SJCRH30 (cell line): ENCODE measurements at regions not wholly inside any gene's neighbourhood (a gene's known extent, or its start where the extent isn't known, plus 50 kb on each side); places are given as distances from the start of the nearest gene placed in this dataset.
A peak's percentile ranks its signal among the peaks of the same experiment; 100 is the strongest.
"Not testable (repeated sequence)": the region's sequence is repeated elsewhere in the genome, so short reads cannot be mapped to it uniquely, and the experiment has no call there.

Experiments used
- DNase-seq, 2 experiments: peaks; one replicate each; pipeline ENCODE4 v3.0.0-alpha.2; 2015 to 2020
- H3K27ac ChIP-seq: fragments of 250-450 bp; sonication (Bioruptor Pico); 2 replicates; pipeline ENCODE4 v1.5.1; 2020; ENCODE audit warnings: mild to moderate bottlenecking, moderate library complexity
- H3K27me3 ChIP-seq: fragments of 250-450 bp; sonication (Bioruptor Pico); 2 replicates; pipeline ENCODE4 v1.5.1; 2020; ENCODE audit warnings: mild to moderate bottlenecking, moderate library complexity
- H3K36me3 ChIP-seq: fragments of 250-450 bp; sonication (Bioruptor Pico); 2 replicates; pipeline ENCODE4 v1.5.1; 2020; ENCODE audit warnings: mild to moderate bottlenecking, moderate library complexity
- H3K4me1 ChIP-seq: fragments of 250-450 bp; sonication (Bioruptor Pico); 2 replicates; pipeline ENCODE4 v1.5.1; 2020; ENCODE audit warnings: mild to moderate bottlenecking, moderate library complexity
- H3K4me3 ChIP-seq: fragments of 250-450 bp; sonication (Bioruptor Pico); 2 replicates; pipeline ENCODE4 v1.5.1; 2020; ENCODE audit warnings: mild to moderate bottlenecking, moderate library complexity
- H3K9me3 ChIP-seq: fragments of 250-450 bp; sonication (Bioruptor Pico); replicated peaks from 2 replicates; pipeline ENCODE4 v1.5.1; 2020; ENCODE audit warnings: mild to moderate bottlenecking, moderate library complexity

- Histone ChIP-seq H3K4me1 (no peaks in the 10 kb centered on the region), H3K36me3 (no peaks in the 10 kb centered on the region), H3K9me3 (no peaks in the 10 kb centered on the region), H3K27ac (no peak overlapping the region), H3K4me3 (no peak overlapping the region), H3K27me3 (no peaks in the 10 kb centered on the region)
- no peak for DNase-seq
Observed at GRCh38 chr10:6700066-6700465, 120.0 kb upstream of the PRKCQ start.

DNA sequence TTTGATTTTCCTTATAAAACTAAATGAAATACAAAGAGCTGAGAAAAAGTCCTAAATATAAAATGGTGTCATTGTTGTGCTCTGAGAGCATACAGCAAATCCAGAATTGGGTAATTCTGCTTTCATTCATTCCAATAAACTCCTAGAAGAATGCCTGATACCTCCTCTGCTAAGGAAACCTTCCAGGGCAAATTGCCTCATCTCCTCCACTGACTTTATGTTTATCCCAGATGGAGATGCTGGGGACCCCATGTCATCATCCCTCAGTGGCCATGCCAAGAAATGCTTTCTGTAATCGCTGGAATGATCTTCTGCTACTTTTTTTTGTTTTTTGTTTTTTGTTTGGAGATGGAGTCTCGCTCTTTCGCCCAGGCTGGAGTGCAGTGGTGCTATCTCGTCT is 119.3 kb upstream of the PRKCQ start:
- Histone ChIP-seq H3K27me3 (no peaks in the 10 kb centered on the region), H3K9me3 (no peaks in the 10 kb centered on the region), H3K4me1 (no peaks in the 10 kb centered on the region), H3K4me3 (no peak overlapping the region), H3K36me3 (no peaks in the 10 kb centered on the region), H3K27ac (no peak overlapping the region)
- DNase-seq = no peak

DNA sequence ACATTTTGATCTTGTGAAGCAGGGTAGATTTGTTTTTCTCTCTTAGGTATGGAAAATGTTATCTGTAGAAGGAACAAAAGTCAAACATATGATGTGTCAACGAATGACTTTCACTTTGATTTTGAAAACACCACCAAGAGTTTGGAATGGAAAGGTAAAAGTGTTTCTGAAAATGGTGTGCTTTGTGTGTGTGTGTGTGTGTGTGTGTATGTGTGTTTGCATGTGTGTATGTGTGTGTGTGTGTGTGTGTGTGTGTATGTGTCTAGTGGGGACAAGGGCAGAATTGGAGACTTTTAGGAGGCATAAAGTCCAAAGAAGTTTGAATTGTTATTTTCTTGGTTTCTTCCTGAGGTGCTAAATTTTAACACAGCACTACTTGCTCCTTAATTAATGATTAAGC is 115.4 kb upstream of the PRKCQ start:
- Histone ChIP-seq H3K9me3 (no peaks in the 10 kb centered on the region), H3K27me3 (no peaks in the 10 kb centered on the region), H3K4me1 (no peaks in the 10 kb centered on the region), H3K27ac (no peak overlapping the region), H3K36me3 (no peaks in the 10 kb centered on the region), H3K4me3 (no peak overlapping the region)
- no peak for DNase-seq

DNA sequence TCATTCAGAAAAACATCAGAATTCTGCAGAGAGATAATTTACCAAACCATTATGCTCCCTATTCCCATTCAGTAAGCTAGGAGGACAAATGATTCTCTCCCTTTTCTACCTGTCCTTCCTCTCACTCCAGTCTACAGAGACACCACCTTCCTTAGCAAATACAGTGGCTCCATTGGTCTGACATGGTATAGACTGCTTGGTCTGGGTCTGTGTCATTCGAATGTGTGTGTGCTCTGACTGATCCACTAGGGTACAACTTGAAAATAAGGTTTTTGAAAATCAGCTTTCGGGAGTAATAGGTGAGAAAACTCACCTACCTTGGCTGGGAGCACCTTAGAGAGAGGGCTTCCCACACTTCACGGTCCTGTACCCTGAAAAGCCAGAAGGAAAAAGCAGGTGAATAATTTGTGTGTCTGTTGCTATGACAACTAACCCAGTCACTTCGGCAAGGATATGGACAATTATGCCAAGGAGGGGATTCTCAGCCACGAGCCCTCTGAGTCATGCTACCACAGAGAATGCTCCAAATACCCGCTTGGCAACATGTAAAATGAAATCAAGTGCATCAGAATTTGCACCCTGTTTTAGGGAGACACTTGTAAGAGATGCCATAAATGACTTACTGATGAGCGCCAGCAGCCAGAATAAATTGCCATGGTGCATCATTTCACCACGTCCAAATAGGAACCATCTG is 114.5 kb upstream of the PRKCQ start:
- Histone ChIP-seq H3K27me3 (no peaks in the 10 kb centered on the region), H3K36me3 (no peaks in the 10 kb centered on the region), H3K4me3 (no peak overlapping the region), H3K9me3 (no peaks in the 10 kb centered on the region), H3K27ac (no peak overlapping the region), H3K4me1 (no peaks in the 10 kb centered on the region)
- no peak for DNase-seq

GRCh38 chr10:6692856-6693255 is 112.8 kb upstream of the PRKCQ start:
- H3K36me3 ChIP-seq = no peaks in the 10 kb centered on the region
- no peak for DNase-seq
- no peak overlapping the region for H3K4me3 ChIP-seq
- H3K9me3 ChIP-seq = no peaks in the 10 kb centered on the region
- no peaks in the 10 kb centered on the region for H3K4me1 ChIP-seq
- no peak overlapping the region for H3K27ac ChIP-seq
- H3K27me3 ChIP-seq = no peaks in the 10 kb centered on the region

DNA sequence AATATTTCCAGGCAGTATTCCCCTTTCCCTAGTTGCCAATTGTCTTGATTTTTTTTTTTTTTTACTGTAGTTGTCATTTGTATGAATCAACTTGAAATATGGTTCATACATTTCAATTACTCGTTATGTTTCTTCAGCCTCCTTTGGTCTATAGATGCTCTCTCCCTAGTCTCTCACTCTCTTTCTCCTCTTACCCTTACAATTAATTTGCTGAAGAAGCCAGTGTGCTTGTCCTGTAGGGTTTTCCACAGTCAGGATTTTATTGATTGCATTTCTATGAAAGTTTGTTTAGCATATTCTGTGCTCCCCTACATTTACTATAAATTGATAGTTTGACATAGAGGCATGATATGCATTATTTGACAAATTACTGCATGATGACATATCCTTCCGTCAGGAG is 112.0 kb upstream of the PRKCQ start:
- H3K9me3 ChIP-seq = no peaks in the 10 kb centered on the region
- no peaks in the 10 kb centered on the region for H3K36me3 ChIP-seq
- H3K4me1 ChIP-seq = no peaks in the 10 kb centered on the region
- no peak overlapping the region for H3K4me3 ChIP-seq
- H3K27ac ChIP-seq = no peak overlapping the region
- no peaks in the 10 kb centered on the region for H3K27me3 ChIP-seq
- no peak for DNase-seq

DNA sequence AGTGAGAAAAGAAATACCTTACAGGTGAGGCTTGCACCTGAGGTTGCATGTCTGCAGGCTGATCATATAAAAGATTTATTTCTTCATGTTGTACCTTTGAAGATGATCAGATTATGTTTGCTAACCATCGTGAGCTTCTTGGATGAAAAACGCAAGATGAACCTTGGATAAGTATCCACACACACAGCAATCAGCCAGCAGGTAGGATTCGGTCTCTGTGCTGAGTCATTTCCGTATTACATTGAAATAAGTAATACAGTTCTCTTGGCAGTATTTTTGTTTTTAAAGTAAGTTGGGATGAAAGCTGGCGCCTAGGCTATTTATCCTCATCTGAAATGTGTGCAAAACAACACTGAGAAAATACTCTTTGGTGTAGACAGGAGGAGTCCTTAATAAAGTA is 109.0 kb upstream of the PRKCQ start:
- H3K36me3 ChIP-seq = no peaks in the 10 kb centered on the region
- H3K4me3 ChIP-seq = no peak overlapping the region

GRCh38 chr10:6680735-6681134 is 100.7 kb upstream of the PRKCQ start:
- no peaks in the 10 kb centered on the region for H3K4me1 ChIP-seq

More for the DNA sequence above, 109.0 kb upstream of the PRKCQ start:
- no peaks in the 10 kb centered on the region for H3K27me3 ChIP-seq
- no peaks in the 10 kb centered on the region for H3K4me1 ChIP-seq
- no peak overlapping the region for H3K27ac ChIP-seq
- no peak for DNase-seq
- H3K9me3 ChIP-seq = no peaks in the 10 kb centered on the region

GRCh38 chr10:6678956-6679355 is 98.9 kb upstream of the PRKCQ start:
- no peaks in the 10 kb centered on the region for H3K36me3 ChIP-seq
- DNase-seq = no peak
- no peaks in the 10 kb centered on the region for H3K27me3 ChIP-seq
- no peak overlapping the region for H3K4me3 ChIP-seq
- H3K27ac ChIP-seq = no peak overlapping the region
- H3K4me1 ChIP-seq = no peaks in the 10 kb centered on the region
- no peaks in the 10 kb centered on the region for H3K9me3 ChIP-seq

More at GRCh38 chr10:6680735-6681134, 100.7 kb upstream of the PRKCQ start:
- H3K9me3 ChIP-seq = no peaks in the 10 kb centered on the region
- no peak overlapping the region for H3K27ac ChIP-seq
- no peak overlapping the region for H3K4me3 ChIP-seq
- H3K36me3 ChIP-seq = no peaks in the 10 kb centered on the region
- DNase-seq = no peak
- no peaks in the 10 kb centered on the region for H3K27me3 ChIP-seq

- Histone ChIP-seq H3K27me3 (no peaks in the 10 kb centered on the region), H3K4me3 (no peak overlapping the region), H3K4me1 (no peaks in the 10 kb centered on the region), H3K9me3 (no peaks in the 10 kb centered on the region), H3K36me3 (no peaks in the 10 kb centered on the region), H3K27ac (no peak overlapping the region)
- DNase-seq = peak; percentile 8 to 46
Observed at GRCh38 chr10:6678211-6678803, 98.2 kb upstream of the PRKCQ start.

DNA sequence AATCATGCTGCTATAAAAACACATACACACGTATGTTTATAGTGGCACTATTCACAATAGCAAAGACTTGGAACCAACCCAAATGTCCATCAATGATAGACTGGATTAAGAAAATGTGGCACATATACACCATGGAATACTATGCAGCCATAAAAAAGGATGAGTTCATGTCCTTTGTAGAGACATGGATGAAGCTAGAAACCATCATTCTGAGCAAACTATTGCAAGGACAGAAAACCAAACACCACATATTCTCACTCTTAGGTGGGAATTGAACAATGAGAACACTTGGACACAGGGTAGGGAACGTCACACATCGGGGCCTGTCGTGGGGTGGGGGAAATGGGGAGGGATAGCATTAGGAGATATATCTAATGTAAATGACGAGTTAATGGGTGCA is 97.1 kb upstream of the PRKCQ start:
- not testable (repeated sequence) for H3K27ac ChIP-seq, H3K27me3 ChIP-seq, H3K9me3 ChIP-seq, DNase-seq, H3K4me1 ChIP-seq, H3K4me3 ChIP-seq, H3K36me3 ChIP-seq

DNA sequence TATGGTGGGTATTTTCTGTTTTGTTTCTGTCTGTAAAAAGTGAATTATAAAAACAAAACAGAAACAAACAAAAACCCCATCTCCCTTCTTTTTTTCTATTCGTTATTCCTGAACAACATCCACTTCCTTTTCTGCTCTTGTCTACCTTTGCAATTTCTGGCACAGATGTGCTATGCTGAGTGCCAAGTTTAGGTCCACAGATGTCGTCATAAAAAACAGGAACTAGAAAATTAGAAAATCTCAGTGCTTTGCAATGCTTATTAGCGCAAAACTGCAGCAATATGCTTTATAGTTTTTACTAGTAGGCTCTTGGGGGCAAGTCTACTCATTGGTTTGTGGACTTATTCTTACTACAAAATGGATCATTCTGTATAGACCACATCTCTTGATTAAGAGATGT is 94.2 kb upstream of the PRKCQ start:
- Histone ChIP-seq H3K27me3 (no peaks in the 10 kb centered on the region), H3K4me3 (no peak overlapping the region)

GRCh38 chr10:6671976-6672375 is 91.9 kb upstream of the PRKCQ start:
- 0 out of 2 replicates have a peak, but pooled peaks cover 2% of the 10 kb centered on the region for H3K4me1 ChIP-seq
- DNase-seq = no peak
- no peaks in the 10 kb centered on the region for H3K36me3 ChIP-seq
- H3K9me3 ChIP-seq = no peaks in the 10 kb centered on the region
- H3K27ac ChIP-seq = no peak overlapping the region
- H3K4me3 ChIP-seq = no peak overlapping the region
- no peaks in the 10 kb centered on the region for H3K27me3 ChIP-seq

More for the DNA sequence above, 94.2 kb upstream of the PRKCQ start:
- Histone ChIP-seq H3K27ac (no peak overlapping the region), H3K36me3 (no peaks in the 10 kb centered on the region), H3K4me1 (no peaks in the 10 kb centered on the region), H3K9me3 (no peaks in the 10 kb centered on the region)
- DNase-seq = no peak

DNA sequence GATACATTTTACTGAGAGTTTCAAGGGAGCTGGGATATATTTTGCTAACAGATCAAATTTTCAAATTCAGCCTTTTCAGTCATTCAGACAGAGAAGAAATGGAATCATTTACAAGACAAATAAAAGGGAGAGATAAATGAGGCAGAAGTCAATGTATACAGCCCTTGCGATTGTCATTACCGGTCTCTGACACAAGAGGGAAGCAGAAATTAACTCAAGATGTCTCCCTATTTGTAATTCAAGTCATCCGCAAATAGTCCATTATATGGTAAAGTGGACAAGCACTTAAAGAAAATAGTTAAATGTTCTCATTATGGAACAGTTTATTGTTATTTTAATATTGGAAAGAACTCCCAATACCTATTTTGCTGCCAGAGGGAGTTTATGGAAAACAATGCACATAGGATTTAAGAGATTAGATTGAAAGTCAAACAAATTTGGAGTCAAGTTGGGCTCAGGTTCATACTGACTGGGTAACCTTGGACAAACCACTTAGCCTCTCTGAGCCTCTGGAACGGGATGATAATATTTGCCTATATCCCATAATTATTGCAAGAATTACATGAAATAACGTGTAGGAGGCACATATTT is 89.3 kb upstream of the PRKCQ start:
- peak in 1 of 2 experiments; percentile 42 for DNase-seq
- 0 out of 2 replicates have a peak, but pooled peaks cover 2% of the 10 kb centered on the region for H3K4me1 ChIP-seq
- H3K4me3 ChIP-seq = no peak overlapping the region
- no peaks in the 10 kb centered on the region for H3K27me3 ChIP-seq
- H3K36me3 ChIP-seq = no peaks in the 10 kb centered on the region
- H3K9me3 ChIP-seq = no peaks in the 10 kb centered on the region
- no peak overlapping the region for H3K27ac ChIP-seq

DNA sequence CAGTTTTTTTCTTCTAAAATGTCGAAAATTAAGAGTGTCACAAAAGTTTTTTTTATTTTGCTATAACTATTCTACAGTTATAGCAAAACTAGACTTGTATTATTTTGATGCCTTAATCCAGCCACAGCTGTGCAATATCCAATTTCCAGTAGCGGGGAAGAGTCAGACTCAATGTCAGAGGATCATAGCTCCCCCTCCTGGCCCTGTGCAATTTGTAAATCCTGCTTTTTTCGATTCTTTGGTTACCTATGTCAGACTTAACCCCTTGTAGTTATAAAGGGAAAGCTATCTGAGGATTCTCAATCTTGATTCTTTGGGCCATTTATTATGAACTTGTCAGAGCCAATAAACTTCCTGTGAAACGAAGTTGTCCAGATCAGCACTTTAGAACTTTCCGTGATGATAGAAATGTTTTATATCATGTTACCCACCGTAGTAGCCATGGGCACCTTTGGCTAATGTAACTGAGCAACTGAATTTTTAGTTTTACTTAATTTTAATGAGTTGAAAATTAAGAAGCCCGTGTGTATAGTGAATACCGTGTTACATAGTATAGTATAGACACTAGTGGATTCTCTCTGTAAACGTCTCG is 87.7 kb upstream of the PRKCQ start:
- peak; percentile 41 to 70 for DNase-seq
- 0 out of 2 replicates have a peak, but pooled peaks cover 2% of the 10 kb centered on the region for H3K4me1 ChIP-seq
- H3K27ac ChIP-seq = no peak overlapping the region
- H3K36me3 ChIP-seq = no peaks in the 10 kb centered on the region
- no peaks in the 10 kb centered on the region for H3K9me3 ChIP-seq
- H3K4me3 ChIP-seq = no peak overlapping the region
- no peaks in the 10 kb centered on the region for H3K27me3 ChIP-seq
